Activated CD4-positive, CD25-positive, alpha-beta regulatory T cell (primary cell): ENCODE measurements at regions not wholly inside any gene's neighbourhood (a gene's known extent, or its start where the extent isn't known, plus 50 kb on each side); places are given as distances from the start of the nearest gene placed in this dataset.

Source experiments
- DNase-seq, 4 experiments: peaks; one replicate each; lab custom pipeline; 2025; lab: John Stamatoyannopoulos, UW

- no peak for DNase-seq
Measured at GRCh38 chr7:131610007-131610406, 53.6 kb upstream of the PODXL start.

- DNase-seq: no peak
Measured at GRCh38 chr7:131608116-131608500, 51.7 kb upstream of the PODXL start.

GRCh38 chr7:131607291-131608115 lies 51.1 kb upstream of the PODXL start:
- DNase-seq: no peak

- no peak for DNase-seq
Measured at GRCh38 chr7:131606346-131607290, 50.2 kb upstream of the PODXL start.
